ENCODE measurements at regions not wholly inside any gene's neighbourhood (a gene's known extent, or its start where the extent isn't known, plus 50 kb on each side); places are given as distances from the start of the nearest gene placed in this dataset.

DNA sequence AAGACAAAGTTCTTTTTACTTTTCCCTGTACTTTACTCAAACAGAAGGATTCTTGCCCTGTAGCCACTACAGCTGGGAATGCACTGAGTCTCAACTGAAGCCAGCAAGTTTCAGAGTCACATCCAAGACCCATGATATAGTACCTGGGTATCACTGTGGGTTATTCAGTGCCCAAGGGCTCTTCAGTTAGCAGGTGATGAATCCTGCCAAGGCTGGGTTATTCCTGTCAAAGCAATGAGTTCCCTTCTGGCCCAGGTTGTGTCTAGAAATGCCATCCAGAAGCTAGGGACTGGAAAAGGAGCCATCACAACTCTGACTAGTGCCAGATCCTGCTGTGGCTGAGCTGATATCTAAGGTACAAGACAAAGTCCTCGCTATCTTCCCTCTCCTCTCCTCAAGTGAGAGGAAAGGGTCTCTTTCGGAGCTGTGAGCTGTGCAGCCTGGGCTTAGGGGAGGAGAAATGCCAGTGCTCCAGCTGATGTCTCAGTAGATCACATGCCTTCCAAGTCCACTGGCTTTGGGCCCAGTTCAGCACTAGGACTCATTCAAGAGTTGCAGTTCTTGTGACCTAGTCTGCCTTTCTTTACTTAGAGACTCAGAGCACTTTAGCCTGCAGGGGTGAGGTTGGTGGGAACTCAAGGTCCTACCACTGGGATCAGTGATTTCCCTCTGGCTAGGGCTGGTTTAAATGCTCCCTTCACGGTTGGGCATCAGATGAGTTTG lies 369.4 kb downstream of the TBX15 start:
- Histone ChIP-seq H3K9ac (ENCODE audit: low read depth, low read length, poor library complexity, severe bottlenecking) (no peak overlapping the region), H3K4me1 (ENCODE audit: insufficient read depth, low read length, poor library complexity, severe bottlenecking) (no peaks in the 10 kb centered on the region), H3F3A (ENCODE audit: low read depth) (no peaks in the 10 kb centered on the region), H4K20me1 (ENCODE audit: insufficient read depth, low read length, poor library complexity, severe bottlenecking) (no peaks in the 10 kb centered on the region), H3K9me2 (replicated peaks; ENCODE audit: low read depth, low read length) (no peaks in the 10 kb centered on the region), H3K4me2 (ENCODE audit: low read depth, low read length, poor library complexity, severe bottlenecking) (no peak overlapping the region), H3K27me3 (ENCODE audit: insufficient read depth, low read length, poor library complexity, severe bottlenecking) (no peaks in the 10 kb centered on the region), H3K4me3 (ENCODE audit: low read length, poor library complexity, severe bottlenecking) (no peak overlapping the region), H3K79me2 (ENCODE audit: insufficient read depth, low read length) (no peaks in the 10 kb centered on the region), H3K36me3 (ENCODE audit: insufficient read depth, low read length) (no peaks in the 10 kb centered on the region), H2AFZ (ENCODE audit: low read length) (no peak overlapping the region), H3K9me3 (ENCODE audit: insufficient read depth, low read depth, low read length) (no peaks in the 10 kb centered on the region)
- TF ChIP-seq, protein P1, sequence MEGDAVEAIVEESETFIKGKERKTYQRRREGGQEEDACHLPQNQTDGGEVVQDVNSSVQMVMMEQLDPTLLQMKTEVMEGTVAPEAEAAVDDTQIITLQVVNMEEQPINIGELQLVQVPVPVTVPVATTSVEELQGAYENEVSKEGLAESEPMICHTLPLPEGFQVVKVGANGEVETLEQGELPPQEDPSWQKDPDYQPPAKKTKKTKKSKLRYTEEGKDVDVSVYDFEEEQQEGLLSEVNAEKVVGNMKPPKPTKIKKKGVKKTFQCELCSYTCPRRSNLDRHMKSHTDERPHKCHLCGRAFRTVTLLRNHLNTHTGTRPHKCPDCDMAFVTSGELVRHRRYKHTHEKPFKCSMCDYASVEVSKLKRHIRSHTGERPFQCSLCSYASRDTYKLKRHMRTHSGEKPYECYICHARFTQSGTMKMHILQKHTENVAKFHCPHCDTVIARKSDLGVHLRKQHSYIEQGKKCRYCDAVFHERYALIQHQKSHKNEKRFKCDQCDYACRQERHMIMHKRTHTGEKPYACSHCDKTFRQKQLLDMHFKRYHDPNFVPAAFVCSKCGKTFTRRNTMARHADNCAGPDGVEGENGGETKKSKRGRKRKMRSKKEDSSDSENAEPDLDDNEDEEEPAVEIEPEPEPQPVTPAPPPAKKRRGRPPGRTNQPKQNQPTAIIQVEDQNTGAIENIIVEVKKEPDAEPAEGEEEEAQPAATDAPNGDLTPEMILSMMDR (conservative IDR thresholded peaks at IDR 0.05; ENCODE audit: low read length): no peak

DNA sequence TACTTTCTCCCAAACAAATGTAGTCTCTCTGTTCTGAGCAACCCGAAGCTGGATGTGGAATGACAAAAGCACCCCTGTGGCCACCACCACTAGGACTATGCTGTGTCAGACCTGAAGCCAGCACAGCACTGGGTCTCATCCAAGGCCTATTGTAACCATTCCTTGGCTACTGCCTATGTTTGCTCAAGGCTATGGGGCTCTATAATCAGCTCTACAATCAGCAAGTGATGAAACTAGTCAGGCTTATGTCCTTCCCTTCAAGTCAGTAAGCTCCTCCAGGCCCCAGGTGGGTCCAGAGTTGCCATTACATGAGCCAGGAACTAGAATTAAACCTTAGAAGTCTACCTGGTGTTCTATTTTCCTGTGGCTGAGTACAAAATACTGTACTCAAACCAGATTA lies 370.2 kb downstream of the TBX15 start:
- Histone ChIP-seq H3K27me3 (ENCODE audit: insufficient read depth, low read length, poor library complexity, severe bottlenecking) (no peaks in the 10 kb centered on the region), H3K79me2 (ENCODE audit: insufficient read depth, low read length) (no peaks in the 10 kb centered on the region), H3K4me2 (ENCODE audit: low read depth, low read length, poor library complexity, severe bottlenecking) (no peak overlapping the region), H3K9ac (ENCODE audit: low read depth, low read length, poor library complexity, severe bottlenecking) (no peak overlapping the region), H4K20me1 (ENCODE audit: insufficient read depth, low read length, poor library complexity, severe bottlenecking) (no peaks in the 10 kb centered on the region), H3K36me3 (ENCODE audit: insufficient read depth, low read length) (no peaks in the 10 kb centered on the region), H3F3A (ENCODE audit: low read depth) (no peaks in the 10 kb centered on the region), H3K9me2 (replicated peaks; ENCODE audit: low read depth, low read length) (no peaks in the 10 kb centered on the region), H2AFZ (ENCODE audit: low read length) (no peak overlapping the region), H3K4me1 (ENCODE audit: insufficient read depth, low read length, poor library complexity, severe bottlenecking) (no peaks in the 10 kb centered on the region), H3K4me3 (ENCODE audit: low read length, poor library complexity, severe bottlenecking) (no peak overlapping the region), H3K9me3 (ENCODE audit: insufficient read depth, low read depth, low read length) (no peaks in the 10 kb centered on the region)
- TF ChIP-seq EZH2phosphoT487 (IDR thresholded peaks at IDR 0.05; ENCODE audit: borderline replicate concordance): no peak
- TF ChIP-seq, protein P1 (conservative IDR thresholded peaks at IDR 0.05; ENCODE audit: low read length): no peak

DNA sequence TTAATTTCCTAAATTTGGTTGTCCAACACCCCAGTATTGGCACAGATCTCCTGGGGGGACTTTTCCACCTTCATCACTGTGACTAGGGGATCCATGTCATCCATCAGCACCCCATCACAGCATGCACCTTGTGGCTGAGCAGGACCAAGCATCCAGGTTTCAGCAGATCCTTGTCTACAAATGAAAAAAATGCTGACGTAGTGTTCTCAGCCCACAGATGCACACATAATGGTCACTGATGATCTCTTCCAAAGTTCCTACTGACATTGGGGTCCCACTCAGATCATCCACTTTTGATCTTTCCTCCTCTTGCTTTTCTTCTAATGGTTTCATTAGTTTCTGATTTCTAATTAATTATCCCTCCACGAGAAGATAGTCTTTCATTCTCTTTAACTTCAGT lies 373.1 kb downstream of the TBX15 start:
- Histone ChIP-seq H3K79me2 (ENCODE audit: insufficient read depth, low read length) (no peaks in the 10 kb centered on the region), H3K4me1 (ENCODE audit: insufficient read depth, low read length, poor library complexity, severe bottlenecking) (no peaks in the 10 kb centered on the region), H3K27me3 (ENCODE audit: insufficient read depth, low read length, poor library complexity, severe bottlenecking) (no peaks in the 10 kb centered on the region), H2AFZ (ENCODE audit: low read length) (no peak overlapping the region), H3K4me3 (ENCODE audit: low read length, poor library complexity, severe bottlenecking) (no peak overlapping the region), H3K9me3 (ENCODE audit: insufficient read depth, low read depth, low read length) (no peaks in the 10 kb centered on the region), H3K4me2 (ENCODE audit: low read depth, low read length, poor library complexity, severe bottlenecking) (no peak overlapping the region), H3F3A (ENCODE audit: low read depth) (no peaks in the 10 kb centered on the region), H4K20me1 (ENCODE audit: insufficient read depth, low read length, poor library complexity, severe bottlenecking) (no peaks in the 10 kb centered on the region), H3K36me3 (ENCODE audit: insufficient read depth, low read length) (no peaks in the 10 kb centered on the region), H3K9me2 (replicated peaks; ENCODE audit: low read depth, low read length) (no peaks in the 10 kb centered on the region), H3K9ac (ENCODE audit: low read depth, low read length, poor library complexity, severe bottlenecking) (no peak overlapping the region)
- TF ChIP-seq, protein P1 (conservative IDR thresholded peaks at IDR 0.05; ENCODE audit: low read length): no peak
- no peak for TF ChIP-seq EZH2phosphoT487 (IDR thresholded peaks at IDR 0.05; ENCODE audit: borderline replicate concordance)

All from Loucy (cell line).